Left ventricle myocardium inferior (tissue), 1 donor: ENCODE measurements at regions not wholly inside any gene's neighbourhood (a gene's known extent, or its start where the extent isn't known, plus 50 kb on each side); places are given as distances from the start of the nearest gene placed in this dataset.
"Not testable (repeated sequence)": the region's sequence is repeated elsewhere in the genome, so short reads cannot be mapped to it uniquely, and the experiment has no call there.

Experiments used
- DNase-seq: peaks from one replicate; pipeline ENCODE4 v3.0.0-alpha.2; 2020
- H3K27ac ChIP-seq: fragments of 200-600 bp; replicated peaks from 2 replicates; pipeline ENCODE4 v1.8.0; 2021
- H3K27me3 ChIP-seq: fragments of 200-600 bp; 2 replicates; pipeline ENCODE4 v1.8.0; 2021; ENCODE audit warnings: low read depth
- H3K36me3 ChIP-seq: fragments of 200-600 bp; 2 replicates; pipeline ENCODE4 v1.8.0; 2021
- H3K4me1 ChIP-seq: fragments of 200-600 bp; 2 replicates; pipeline ENCODE4 v1.8.0; 2021
- H3K4me3 ChIP-seq: fragments of 200-600 bp; 2 replicates; pipeline ENCODE4 v1.8.0; 2021; ENCODE audit warnings: mild to moderate bottlenecking, moderate library complexity
- H3K9me3 ChIP-seq: fragments of 200-600 bp; replicated peaks from 2 replicates; pipeline ENCODE4 v1.8.0; 2021
- intact Hi-C: fragments of 100-400 bp; cut with micrococcal nuclease; formaldehyde crosslinking; loops from one replicate; pipeline ENCODE4 v1.11.0; 2022
- TF ChIP-seq, protein P1 (sequence below): fragments of 200-600 bp; IDR thresholded peaks from 2 replicates; pipeline ENCODE4 v1.8.0; 2021; ENCODE audit warnings: antibody characterized with exemption, mild to moderate bottlenecking, borderline replicate concordance
- donor health status: DM: no; HTN: yes; CAD: no; lungs with severe emphysema.

- DNase-seq, result no peak
- H3K9me3 ChIP-seq, result no peaks in the 10 kb centered on the region
- no peaks in the 10 kb centered on the region for H3K4me1 ChIP-seq
- H3K27ac ChIP-seq, result no peak overlapping the region
- H3K36me3 ChIP-seq, result no peaks in the 10 kb centered on the region
- TF ChIP-seq, protein P1, sequence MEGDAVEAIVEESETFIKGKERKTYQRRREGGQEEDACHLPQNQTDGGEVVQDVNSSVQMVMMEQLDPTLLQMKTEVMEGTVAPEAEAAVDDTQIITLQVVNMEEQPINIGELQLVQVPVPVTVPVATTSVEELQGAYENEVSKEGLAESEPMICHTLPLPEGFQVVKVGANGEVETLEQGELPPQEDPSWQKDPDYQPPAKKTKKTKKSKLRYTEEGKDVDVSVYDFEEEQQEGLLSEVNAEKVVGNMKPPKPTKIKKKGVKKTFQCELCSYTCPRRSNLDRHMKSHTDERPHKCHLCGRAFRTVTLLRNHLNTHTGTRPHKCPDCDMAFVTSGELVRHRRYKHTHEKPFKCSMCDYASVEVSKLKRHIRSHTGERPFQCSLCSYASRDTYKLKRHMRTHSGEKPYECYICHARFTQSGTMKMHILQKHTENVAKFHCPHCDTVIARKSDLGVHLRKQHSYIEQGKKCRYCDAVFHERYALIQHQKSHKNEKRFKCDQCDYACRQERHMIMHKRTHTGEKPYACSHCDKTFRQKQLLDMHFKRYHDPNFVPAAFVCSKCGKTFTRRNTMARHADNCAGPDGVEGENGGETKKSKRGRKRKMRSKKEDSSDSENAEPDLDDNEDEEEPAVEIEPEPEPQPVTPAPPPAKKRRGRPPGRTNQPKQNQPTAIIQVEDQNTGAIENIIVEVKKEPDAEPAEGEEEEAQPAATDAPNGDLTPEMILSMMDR, result no peak
- H3K4me3 ChIP-seq, result no peak overlapping the region
- intact Hi-C loops, result no loop called here
- no peaks in the 10 kb centered on the region for H3K27me3 ChIP-seq
These were observed 459.9 kb upstream of the RORB start for GRCh38 chr9:74037274-74037673.

DNA sequence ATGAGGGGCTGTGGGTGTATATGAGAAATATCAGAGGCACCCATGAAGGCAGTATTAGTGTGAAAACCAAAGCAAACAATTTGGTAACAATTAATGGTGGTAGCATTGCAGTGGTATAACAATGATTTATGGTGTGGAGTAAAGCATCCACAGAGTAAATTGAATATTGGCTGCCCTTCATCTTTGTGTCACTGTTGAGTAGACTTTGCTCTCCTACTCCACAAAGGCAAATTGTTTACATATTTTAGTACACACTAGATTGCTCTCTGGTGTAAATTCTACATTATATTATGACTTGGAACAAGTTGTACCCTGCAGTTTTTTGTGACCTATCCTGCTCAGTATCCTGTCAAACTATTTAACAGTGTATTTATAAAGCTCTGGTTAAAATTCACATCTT, 455.5 kb upstream of the RORB start:
- no peak overlapping the region for H3K27ac ChIP-seq
- DNase-seq, result no peak
- H3K4me1 ChIP-seq, result no peaks in the 10 kb centered on the region
- TF ChIP-seq, protein P1, result no peak
- no peak overlapping the region for H3K4me3 ChIP-seq
- no peaks in the 10 kb centered on the region for H3K9me3 ChIP-seq
- intact Hi-C loops, result no loop called here
- no peaks in the 10 kb centered on the region for H3K36me3 ChIP-seq
- H3K27me3 ChIP-seq, result no peaks in the 10 kb centered on the region

- Histone ChIP-seq H3K36me3 (no peaks in the 10 kb centered on the region), H3K4me3 (no peak overlapping the region), H3K4me1 (no peaks in the 10 kb centered on the region), H3K9me3 (no peaks in the 10 kb centered on the region), H3K27me3 (no peaks in the 10 kb centered on the region), H3K27ac (no peak overlapping the region)
- no peak for DNase-seq
- TF ChIP-seq, protein P1, result no peak
- intact Hi-C loops, result no loop called here
These were observed 452.3 kb upstream of the RORB start for GRCh38 chr9:74044844-74045243.

- H3K9me3 ChIP-seq, result peaks cover 34% of the 10 kb centered on the region
- no peak overlapping the region for H3K4me3 ChIP-seq
- no peaks in the 10 kb centered on the region for H3K36me3 ChIP-seq
- no peak overlapping the region for H3K27ac ChIP-seq
- H3K27me3 ChIP-seq, result no peaks in the 10 kb centered on the region
- TF ChIP-seq, protein P1, result no peak
- no peak for DNase-seq
- intact Hi-C loops, result no loop called here
- H3K4me1 ChIP-seq, result no peaks in the 10 kb centered on the region
These were observed 441.1 kb upstream of the RORB start for GRCh38 chr9:74056023-74056422.

DNA sequence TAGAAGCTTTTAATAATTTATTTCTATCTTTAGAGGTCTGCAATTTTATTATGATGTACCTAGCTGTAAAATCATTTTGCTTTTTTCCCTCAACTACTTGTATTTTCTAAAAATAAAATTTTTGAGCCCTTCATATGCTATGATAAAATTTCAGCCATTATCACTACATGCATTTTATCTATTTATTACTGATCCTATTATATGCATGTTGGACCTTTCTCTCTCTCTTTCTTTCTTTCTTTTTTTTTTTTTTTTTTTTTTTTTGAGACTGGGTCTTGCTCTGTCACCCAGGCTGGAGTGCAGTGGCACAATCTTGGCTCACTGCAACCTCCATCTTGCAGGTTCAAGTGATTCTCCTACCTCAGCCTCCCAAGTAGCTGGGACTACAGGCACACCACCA, 440.1 kb upstream of the RORB start:
- peaks cover 44% of the 10 kb centered on the region for H3K9me3 ChIP-seq
- H3K27ac ChIP-seq, H3K36me3 ChIP-seq, H3K4me3 ChIP-seq, intact Hi-C loops, H3K27me3 ChIP-seq, DNase-seq, H3K4me1 ChIP-seq: not testable (repeated sequence)

DNA sequence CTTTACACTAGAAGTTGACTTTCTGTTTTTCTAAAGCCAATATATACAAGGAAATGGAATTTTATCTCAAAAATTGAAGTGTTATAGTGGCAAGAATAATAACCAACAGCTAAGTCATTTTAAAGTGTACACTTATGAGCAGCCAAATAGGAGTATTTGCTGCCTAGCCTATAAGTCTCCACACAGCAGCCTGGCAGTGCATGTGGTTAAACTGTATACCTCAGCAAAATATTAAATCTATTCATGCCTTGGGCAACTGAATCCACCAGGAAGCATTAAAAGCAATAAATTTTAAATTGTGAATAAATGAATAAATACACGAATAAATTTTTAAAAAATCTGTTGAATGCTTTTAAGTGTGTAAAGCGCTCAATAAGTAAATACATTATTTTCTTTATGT, 432.4 kb upstream of the RORB start:
- Histone ChIP-seq H3K36me3 (no peaks in the 10 kb centered on the region), H3K9me3 (peaks cover 14% of the 10 kb centered on the region), H3K4me3 (no peak overlapping the region), H3K27me3 (no peaks in the 10 kb centered on the region), H3K27ac (no peak overlapping the region), H3K4me1 (no peaks in the 10 kb centered on the region)
- intact Hi-C loops, result no loop called here
- no peak for DNase-seq
- TF ChIP-seq, protein P1, result no peak
